ENCODE measurements at regions not wholly inside any gene's neighbourhood (a gene's known extent, or its start where the extent isn't known, plus 50 kb on each side); places are given as distances from the start of the nearest gene placed in this dataset.

DNA sequence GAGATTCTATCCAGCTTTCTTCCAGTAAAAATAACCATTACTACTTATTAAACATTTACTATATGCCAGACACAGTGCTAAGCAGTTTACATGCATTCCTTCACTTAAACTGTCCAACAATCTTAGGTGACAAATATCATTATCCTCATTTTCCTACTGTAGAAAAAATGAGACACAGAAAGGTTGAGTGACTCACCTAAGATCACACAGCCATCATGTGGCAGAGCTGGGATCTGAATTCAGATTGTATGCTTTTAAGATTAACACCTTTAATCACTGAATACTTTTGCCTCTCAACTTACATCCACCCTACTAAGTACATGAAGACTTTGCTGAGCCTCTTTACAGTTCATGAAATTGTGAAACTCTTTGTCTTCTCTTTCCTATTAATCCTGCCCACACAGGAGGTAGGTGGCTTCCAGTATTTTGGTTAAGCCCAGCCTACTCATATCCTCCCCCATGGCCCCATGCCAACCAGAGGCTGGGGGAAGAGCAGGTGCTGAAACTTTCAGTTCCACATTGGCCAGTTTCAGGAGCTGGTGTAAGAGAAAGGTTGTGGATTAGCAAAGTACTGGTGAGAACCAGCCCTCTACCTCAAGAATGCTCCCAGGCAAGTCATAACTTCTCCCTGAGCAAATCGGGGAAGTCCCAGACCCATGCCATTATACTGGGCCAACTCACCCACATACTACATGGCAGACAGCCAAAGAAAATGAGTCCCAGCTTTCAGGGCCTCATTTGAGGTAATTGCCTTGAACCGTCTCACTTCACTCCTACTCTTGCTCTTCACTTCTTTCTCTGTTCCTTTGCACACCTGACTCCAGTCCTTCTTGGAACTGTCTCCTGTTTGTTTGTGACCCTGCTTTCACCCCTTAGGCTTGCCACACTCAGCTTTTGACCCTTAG, 211.1 kb downstream of the GUCY2F start:
- TF ChIP-seq, protein P1, sequence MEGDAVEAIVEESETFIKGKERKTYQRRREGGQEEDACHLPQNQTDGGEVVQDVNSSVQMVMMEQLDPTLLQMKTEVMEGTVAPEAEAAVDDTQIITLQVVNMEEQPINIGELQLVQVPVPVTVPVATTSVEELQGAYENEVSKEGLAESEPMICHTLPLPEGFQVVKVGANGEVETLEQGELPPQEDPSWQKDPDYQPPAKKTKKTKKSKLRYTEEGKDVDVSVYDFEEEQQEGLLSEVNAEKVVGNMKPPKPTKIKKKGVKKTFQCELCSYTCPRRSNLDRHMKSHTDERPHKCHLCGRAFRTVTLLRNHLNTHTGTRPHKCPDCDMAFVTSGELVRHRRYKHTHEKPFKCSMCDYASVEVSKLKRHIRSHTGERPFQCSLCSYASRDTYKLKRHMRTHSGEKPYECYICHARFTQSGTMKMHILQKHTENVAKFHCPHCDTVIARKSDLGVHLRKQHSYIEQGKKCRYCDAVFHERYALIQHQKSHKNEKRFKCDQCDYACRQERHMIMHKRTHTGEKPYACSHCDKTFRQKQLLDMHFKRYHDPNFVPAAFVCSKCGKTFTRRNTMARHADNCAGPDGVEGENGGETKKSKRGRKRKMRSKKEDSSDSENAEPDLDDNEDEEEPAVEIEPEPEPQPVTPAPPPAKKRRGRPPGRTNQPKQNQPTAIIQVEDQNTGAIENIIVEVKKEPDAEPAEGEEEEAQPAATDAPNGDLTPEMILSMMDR (IDR thresholded peaks at IDR 0.05 in 4 of 5, conservative IDR thresholded peaks at IDR 0.05 in 1 of 5): no peak
- no peak for TF ChIP-seq POLR2A (IDR thresholded peaks at IDR 0.05)
